ENCODE measurements at regions not wholly inside any gene's neighbourhood (a gene's known extent, or its start where the extent isn't known, plus 50 kb on each side); places are given as distances from the start of the nearest gene placed in this dataset.

DNA sequence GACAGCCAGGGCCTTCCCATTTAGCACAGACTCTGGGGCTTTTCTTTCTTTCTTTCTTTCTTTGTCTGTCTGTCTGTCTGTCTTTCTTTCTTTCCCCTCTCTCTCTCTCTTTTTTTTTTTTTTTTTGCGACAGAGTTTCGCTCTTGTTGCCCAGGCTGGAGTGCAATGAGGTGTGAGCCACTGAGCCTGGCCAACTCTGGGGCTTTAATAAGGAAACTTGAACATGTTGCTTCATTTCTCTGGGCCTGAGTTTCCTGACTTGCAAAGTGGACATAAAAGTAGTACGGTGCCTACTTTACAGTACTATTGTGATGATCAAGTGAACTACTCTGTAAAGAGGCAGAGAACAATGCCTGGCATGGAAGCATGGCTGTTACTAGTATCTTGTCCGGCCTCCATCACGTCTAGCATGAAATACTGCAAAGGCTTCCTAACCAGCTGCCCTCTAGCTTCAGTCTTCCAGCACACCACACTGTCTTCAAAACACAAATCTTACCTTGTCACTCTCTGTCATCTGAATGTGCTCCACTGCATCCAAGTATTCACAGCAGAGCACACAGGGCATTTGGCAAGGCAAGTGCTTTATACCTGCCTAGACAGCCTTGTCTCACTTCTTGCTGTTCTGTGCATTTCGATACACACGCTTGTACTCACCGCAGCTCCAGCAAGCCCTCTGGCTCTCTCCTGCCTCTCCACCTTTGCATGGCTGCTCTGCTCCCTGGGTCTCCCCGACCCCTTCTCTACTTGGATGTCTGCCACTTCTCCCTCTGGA, 96.7 kb downstream of the IRF2BPL start (continued):
- TF ChIP-seq, protein P1, sequence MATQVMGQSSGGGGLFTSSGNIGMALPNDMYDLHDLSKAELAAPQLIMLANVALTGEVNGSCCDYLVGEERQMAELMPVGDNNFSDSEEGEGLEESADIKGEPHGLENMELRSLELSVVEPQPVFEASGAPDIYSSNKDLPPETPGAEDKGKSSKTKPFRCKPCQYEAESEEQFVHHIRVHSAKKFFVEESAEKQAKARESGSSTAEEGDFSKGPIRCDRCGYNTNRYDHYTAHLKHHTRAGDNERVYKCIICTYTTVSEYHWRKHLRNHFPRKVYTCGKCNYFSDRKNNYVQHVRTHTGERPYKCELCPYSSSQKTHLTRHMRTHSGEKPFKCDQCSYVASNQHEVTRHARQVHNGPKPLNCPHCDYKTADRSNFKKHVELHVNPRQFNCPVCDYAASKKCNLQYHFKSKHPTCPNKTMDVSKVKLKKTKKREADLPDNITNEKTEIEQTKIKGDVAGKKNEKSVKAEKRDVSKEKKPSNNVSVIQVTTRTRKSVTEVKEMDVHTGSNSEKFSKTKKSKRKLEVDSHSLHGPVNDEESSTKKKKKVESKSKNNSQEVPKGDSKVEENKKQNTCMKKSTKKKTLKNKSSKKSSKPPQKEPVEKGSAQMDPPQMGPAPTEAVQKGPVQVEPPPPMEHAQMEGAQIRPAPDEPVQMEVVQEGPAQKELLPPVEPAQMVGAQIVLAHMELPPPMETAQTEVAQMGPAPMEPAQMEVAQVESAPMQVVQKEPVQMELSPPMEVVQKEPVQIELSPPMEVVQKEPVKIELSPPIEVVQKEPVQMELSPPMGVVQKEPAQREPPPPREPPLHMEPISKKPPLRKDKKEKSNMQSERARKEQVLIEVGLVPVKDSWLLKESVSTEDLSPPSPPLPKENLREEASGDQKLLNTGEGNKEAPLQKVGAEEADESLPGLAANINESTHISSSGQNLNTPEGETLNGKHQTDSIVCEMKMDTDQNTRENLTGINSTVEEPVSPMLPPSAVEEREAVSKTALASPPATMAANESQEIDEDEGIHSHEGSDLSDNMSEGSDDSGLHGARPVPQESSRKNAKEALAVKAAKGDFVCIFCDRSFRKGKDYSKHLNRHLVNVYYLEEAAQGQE (IDR thresholded peaks at IDR 0.05; ENCODE audit: unreplicated experiment) = no peak
- no peak for TF ChIP-seq EZH2 (IDR thresholded peaks at IDR 0.05; ENCODE audit: low read depth, unreplicated experiment)
- TF ChIP-seq STAT1 (IDR thresholded peaks at IDR 0.05; ENCODE audit: unreplicated experiment) = no peak
- TF ChIP-seq, protein P2, sequence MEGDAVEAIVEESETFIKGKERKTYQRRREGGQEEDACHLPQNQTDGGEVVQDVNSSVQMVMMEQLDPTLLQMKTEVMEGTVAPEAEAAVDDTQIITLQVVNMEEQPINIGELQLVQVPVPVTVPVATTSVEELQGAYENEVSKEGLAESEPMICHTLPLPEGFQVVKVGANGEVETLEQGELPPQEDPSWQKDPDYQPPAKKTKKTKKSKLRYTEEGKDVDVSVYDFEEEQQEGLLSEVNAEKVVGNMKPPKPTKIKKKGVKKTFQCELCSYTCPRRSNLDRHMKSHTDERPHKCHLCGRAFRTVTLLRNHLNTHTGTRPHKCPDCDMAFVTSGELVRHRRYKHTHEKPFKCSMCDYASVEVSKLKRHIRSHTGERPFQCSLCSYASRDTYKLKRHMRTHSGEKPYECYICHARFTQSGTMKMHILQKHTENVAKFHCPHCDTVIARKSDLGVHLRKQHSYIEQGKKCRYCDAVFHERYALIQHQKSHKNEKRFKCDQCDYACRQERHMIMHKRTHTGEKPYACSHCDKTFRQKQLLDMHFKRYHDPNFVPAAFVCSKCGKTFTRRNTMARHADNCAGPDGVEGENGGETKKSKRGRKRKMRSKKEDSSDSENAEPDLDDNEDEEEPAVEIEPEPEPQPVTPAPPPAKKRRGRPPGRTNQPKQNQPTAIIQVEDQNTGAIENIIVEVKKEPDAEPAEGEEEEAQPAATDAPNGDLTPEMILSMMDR (conservative IDR thresholded peaks at IDR 0.05; ENCODE audit: low read depth in 2 of 2) = no peak

DNA sequence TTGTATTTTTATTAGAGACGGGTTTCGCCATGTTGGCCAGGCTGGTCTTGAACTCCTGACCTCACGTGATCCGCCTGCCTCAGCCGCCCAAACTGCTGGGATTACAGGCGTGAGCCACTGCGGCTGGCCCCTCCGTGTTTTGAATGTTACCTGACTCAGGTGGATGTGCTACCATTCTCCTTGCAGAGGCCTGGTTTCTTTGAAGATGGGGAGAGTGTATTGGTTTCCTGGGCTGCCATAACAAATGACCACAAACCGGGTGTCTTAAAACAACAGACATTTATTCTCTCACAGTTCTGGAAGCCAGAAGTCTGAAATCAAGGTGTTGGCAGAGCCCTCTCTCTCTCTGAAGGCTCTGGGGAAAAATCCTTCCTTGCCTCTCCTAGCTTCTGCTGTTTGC, 98.0 kb downstream of the IRF2BPL start:
- H3K27ac ChIP-seq (ENCODE audit: low read depth) = 0 out of 2 replicates have a peak overlapping the region, but pooled peaks have one; percentile 11
- H3K4me2 ChIP-seq = no peak overlapping the region
- no peaks in the 10 kb centered on the region for H3K27me3 ChIP-seq (ENCODE audit: insufficient read depth)
- Mint-ChIP-seq H3K27ac (no peak overlapping the region), H3K4me3 (no peak overlapping the region), H3K27me3 (ENCODE audit: insufficient read depth, low read depth, poor library complexity) (peaks cover 20% of the 10 kb centered on the region), H3K4me1 (peaks cover 63% of the 10 kb centered on the region), H3K9me3 (no peaks in the 10 kb centered on the region), H3K36me3 (ENCODE audit: low read depth) (no peaks in the 10 kb centered on the region)
- no peaks in the 10 kb centered on the region for H3K9me2 ChIP-seq (ENCODE audit: insufficient read depth)
- ATAC-seq = no peak
- H3K4me1 ChIP-seq (ENCODE audit: insufficient read depth) = peaks cover 58% of the 10 kb centered on the region
- H3K79me2 ChIP-seq (replicated peaks; ENCODE audit: insufficient read depth) = no peaks in the 10 kb centered on the region
- peaks cover 8% of the 10 kb centered on the region; the same call in 1 of the 2 replicates for H3F3A ChIP-seq (replicated peaks; ENCODE audit: low read depth)
- no peaks in the 10 kb centered on the region for H4K20me1 ChIP-seq (replicated peaks; ENCODE audit: insufficient read depth)
- no peak for DNase-seq (ENCODE audit: low spot score)
- H2AFZ ChIP-seq = no peak overlapping the region
- no peaks in the 10 kb centered on the region for H3K36me3 ChIP-seq (ENCODE audit: insufficient read depth)
- H3K4me3 ChIP-seq = no peak overlapping the region
- TF ChIP-seq ZNF114 (CRISPR knock-in tag; IDR thresholded peaks at IDR 0.05) = no peak
- TF ChIP-seq EZH2phosphoT487 (IDR thresholded peaks at IDR 0.05; ENCODE audit: unreplicated experiment) = no peak
- TF ChIP-seq, protein P2 (conservative IDR thresholded peaks at IDR 0.05; ENCODE audit: low read depth in 2 of 2) = no peak
- TF ChIP-seq, protein P1 (IDR thresholded peaks at IDR 0.05; ENCODE audit: unreplicated experiment) = no peak
- TF ChIP-seq CREB1 (CRISPR knock-in tag; IDR thresholded peaks at IDR 0.05; ENCODE audit: low read depth) = no peak
- no peak for TF ChIP-seq NANOG (IDR thresholded peaks at IDR 0.05; ENCODE audit: borderline replicate concordance)
- TF ChIP-seq ZNF331 (CRISPR knock-in tag; IDR thresholded peaks at IDR 0.05; ENCODE audit: low read depth) = no peak
- no peak for TF ChIP-seq JUNB (IDR thresholded peaks at IDR 0.05; ENCODE audit: unreplicated experiment)
- no peak for TF ChIP-seq POLR2AphosphoS5 (IDR thresholded peaks at IDR 0.05; ENCODE audit: low read depth)
- no peak for TF ChIP-seq EZH2 (IDR thresholded peaks at IDR 0.05; ENCODE audit: low read depth, unreplicated experiment)
- TF ChIP-seq, protein P3, sequence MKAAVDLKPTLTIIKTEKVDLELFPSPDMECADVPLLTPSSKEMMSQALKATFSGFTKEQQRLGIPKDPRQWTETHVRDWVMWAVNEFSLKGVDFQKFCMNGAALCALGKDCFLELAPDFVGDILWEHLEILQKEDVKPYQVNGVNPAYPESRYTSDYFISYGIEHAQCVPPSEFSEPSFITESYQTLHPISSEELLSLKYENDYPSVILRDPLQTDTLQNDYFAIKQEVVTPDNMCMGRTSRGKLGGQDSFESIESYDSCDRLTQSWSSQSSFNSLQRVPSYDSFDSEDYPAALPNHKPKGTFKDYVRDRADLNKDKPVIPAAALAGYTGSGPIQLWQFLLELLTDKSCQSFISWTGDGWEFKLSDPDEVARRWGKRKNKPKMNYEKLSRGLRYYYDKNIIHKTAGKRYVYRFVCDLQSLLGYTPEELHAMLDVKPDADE (IDR thresholded peaks at IDR 0.05) = no peak
- TF ChIP-seq STAT1 (IDR thresholded peaks at IDR 0.05; ENCODE audit: unreplicated experiment) = no peak
